GM12892 (cell line): ENCODE measurements at regions not wholly inside any gene's neighbourhood (a gene's known extent, or its start where the extent isn't known, plus 50 kb on each side); places are given as distances from the start of the nearest gene placed in this dataset.

Experiments used
- POLR2A ChIP-seq: IDR thresholded peaks from 2 replicates; pipeline ENCODE4 v1.6.1; 2011; ENCODE audit warnings: low read depth, low read length, control low read depth
- POLR2AphosphoS5 ChIP-seq: IDR thresholded peaks from 2 replicates; pipeline ENCODE4 v1.6.1; 2011; ENCODE audit warnings: low read depth, low read length, control low read depth
- TAF1 ChIP-seq: IDR thresholded peaks from 2 replicates; pipeline ENCODE4 v1.6.1; 2011; ENCODE audit warnings: low read depth, mild to moderate bottlenecking, control low read depth, low read length, borderline replicate concordance

- TF ChIP-seq POLR2A = no peak
- TF ChIP-seq POLR2AphosphoS5 = no peak
- no peak for TF ChIP-seq TAF1
Measured at GRCh38 chr6:19399406-19399805, 437.8 kb upstream of the ID4 start.
